CD14-positive monocyte (primary cell): ENCODE measurements at regions not wholly inside any gene's neighbourhood (a gene's known extent, or its start where the extent isn't known, plus 50 kb on each side); places are given as distances from the start of the nearest gene placed in this dataset.

Experiments
- DNase-seq, 3 donors: peaks; one replicate each; pipeline ENCODE4 v3.0.0-alpha.2; 2011 to 2022
- H2AFZ ChIP-seq: 2 replicates; pipeline ENCODE4 v1.6.0; 2012; ENCODE audit warnings: mild to moderate bottlenecking, low read depth, low read length, inconsistent platforms; ENCODE audit not compliant: insufficient read depth, poor library complexity, severe bottlenecking
- H3K27ac ChIP-seq, 2 donors: 1 replicate in 1 of 2; 2 replicates in 1 of 2; pipeline ENCODE4 v1.5.1; 2012 to 2013; ENCODE audit warnings: low read length in 2 of 2, control low read depth in 1 of 2, inconsistent platforms in 1 of 2, low read depth in 1 of 2, mild to moderate bottlenecking in 1 of 2
- H3K27me3 ChIP-seq, 2 donors: one replicate each; pipeline versions ENCODE4 v1.6.0 to v1.6.1; 2011 to 2013; ENCODE audit warnings: low read length in 2 of 2; ENCODE audit not compliant: control insufficient read depth in 2 of 2, insufficient read depth in 2 of 2
- H3K36me3 ChIP-seq, 2 donors: replicated peaks in 1 of 2; 1 replicate in 1 of 2; 2 replicates in 1 of 2; pipeline versions ENCODE4 v1.5.1 to v1.6.1; 2012 to 2013; ENCODE audit warnings: low read length in 2 of 2, control low read depth in 1 of 2, inconsistent platforms in 1 of 2, mild to moderate bottlenecking in 1 of 2; ENCODE audit not compliant: insufficient read depth in 2 of 2, control insufficient read depth in 1 of 2
- H3K4me1 ChIP-seq, 2 donors: 1 replicate in 1 of 2; 2 replicates in 1 of 2; pipeline versions ENCODE4 v1.5.1 to v1.6.1; 2012 to 2013; ENCODE audit warnings: low read length in 2 of 2, control low read depth in 1 of 2, inconsistent platforms in 1 of 2, mild to moderate bottlenecking in 1 of 2, moderate library complexity in 1 of 2; ENCODE audit not compliant: insufficient read depth in 2 of 2, control insufficient read depth in 1 of 2
- H3K4me2 ChIP-seq: replicated peaks from 2 replicates; pipeline ENCODE3; 2012; ENCODE audit warnings: low read length, moderate library complexity, mild to moderate bottlenecking; ENCODE audit not compliant: poor library complexity, severe bottlenecking; ENCODE audit errors: extremely low read depth
- H3K4me3 ChIP-seq, 3 experiments: fragments of 200-600 bp in 1 of 3; sonication (generic) in 1 of 3; replicated peaks in 1 of 3; 1 replicate in 2 of 3; 2 replicates in 1 of 3; pipeline ENCODE4 v1.5.1; 2011 to 2013; ENCODE audit warnings: low read length in 3 of 3, mild to moderate bottlenecking in 3 of 3, control low read depth in 2 of 3, low read depth in 2 of 3, inconsistent platforms in 1 of 3, moderate library complexity in 1 of 3
- H3K79me2 ChIP-seq: 2 replicates; pipeline ENCODE4 v1.6.0; 2012; ENCODE audit warnings: mild to moderate bottlenecking, control low read depth, inconsistent platforms, low read length, moderate library complexity; ENCODE audit not compliant: insufficient read depth
- H3K9ac ChIP-seq: 2 replicates; pipeline ENCODE4 v1.6.0; 2017; ENCODE audit warnings: low read length, mild to moderate bottlenecking; ENCODE audit not compliant: insufficient read depth, poor library complexity, severe bottlenecking
- H3K9me3 ChIP-seq, 2 donors: replicated peaks in 1 of 2; 1 replicate in 1 of 2; 2 replicates in 1 of 2; pipeline versions ENCODE4 v1.5.1 to v1.6.1; 2012 to 2013; ENCODE audit warnings: low read length in 2 of 2, control low read depth in 1 of 2; ENCODE audit not compliant: control insufficient read depth in 1 of 2, insufficient read depth in 1 of 2
- H4K20me1 ChIP-seq: 2 replicates; pipeline ENCODE4 v1.6.0; 2012; ENCODE audit warnings: mild to moderate bottlenecking, low read length, control low read depth, moderate library complexity; ENCODE audit not compliant: insufficient read depth
- H3K27ac Mint-ChIP-seq, 7 donors: one replicate each; pipeline ENCODE4 v1.8.0; 2020; ENCODE audit warnings: mild to moderate bottlenecking in 7 of 7, mixed read lengths in 7 of 7, moderate library complexity in 6 of 7, inconsistent platforms in 2 of 7
- H3K27me3 Mint-ChIP-seq, 3 donors: one replicate each; pipeline ENCODE4 v1.8.0; 2021 to 2022; ENCODE audit warnings: low read depth in 3 of 3, mild to moderate bottlenecking in 3 of 3, mixed read lengths in 3 of 3, moderate library complexity in 3 of 3, inconsistent platforms in 1 of 3
- H3K36me3 Mint-ChIP-seq, 2 donors: one replicate each; pipeline ENCODE4 v1.8.0; 2020; ENCODE audit warnings: mixed read lengths in 2 of 2, inconsistent platforms in 1 of 2, mild to moderate bottlenecking in 1 of 2
- H3K4me1 Mint-ChIP-seq: one replicate; pipeline ENCODE4 v1.8.0; 2020; ENCODE audit warnings: mild to moderate bottlenecking, mixed read lengths
- H3K4me3 Mint-ChIP-seq, 2 donors: one replicate each; pipeline ENCODE4 v1.8.0; 2020; ENCODE audit warnings: mild to moderate bottlenecking in 2 of 2, mixed read lengths in 2 of 2, moderate library complexity in 1 of 2
- H3K9me3 Mint-ChIP-seq, 7 donors: one replicate each; pipeline ENCODE4 v1.8.0; 2020 to 2022; ENCODE audit warnings: mixed read lengths in 7 of 7, mild to moderate bottlenecking in 6 of 7, moderate library complexity in 6 of 7, inconsistent platforms in 2 of 7
- CTCF ChIP-seq: fragments of 200-600 bp; IDR thresholded peaks from one replicate; pipeline ENCODE4 v1.8.0; 2022; ENCODE audit warnings: antibody characterized with exemption, mild to moderate bottlenecking
- WGBS: methylation state at CpG from one replicate; pipeline ENCODE4 v1.1.5; 2013; ENCODE audit warnings: missing lambda C conversion rate; ENCODE audit not compliant: insufficient coverage; 5-methylcytosine and 5-hydroxymethylcytosine counted together
- intact Hi-C, 2 donors: fragments of 100-400 bp; cut with micrococcal nuclease; formaldehyde crosslinking; loops; one replicate each; pipeline versions ENCODE4 v1.15.0 to v1.15.1; 2023

DNA sequence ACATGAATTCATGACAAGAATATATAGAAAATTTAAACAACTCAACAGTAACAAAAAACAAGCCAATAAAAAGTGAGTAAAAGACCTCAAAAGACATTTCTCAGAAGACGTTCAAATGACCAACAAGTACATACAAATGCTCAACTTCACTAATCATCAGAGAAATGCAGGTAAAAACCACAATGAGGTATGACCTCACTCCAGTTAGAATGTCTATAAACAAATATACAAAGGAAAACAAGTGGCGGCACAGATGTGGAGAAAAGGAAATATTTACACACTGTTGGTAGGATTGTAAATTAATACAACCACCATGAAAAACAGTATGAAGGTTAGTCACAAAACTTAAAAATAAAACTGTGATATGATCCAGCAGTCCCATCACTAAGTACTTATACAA is 1033.1 kb downstream of the RAPGEF2 start:
- no peaks in the 10 kb centered on the region for H3K27me3 ChIP-seq
- H3K36me3 Mint-ChIP-seq, result no peaks in the 10 kb centered on the region
- no peaks in the 10 kb centered on the region for H3K79me2 ChIP-seq
- H3K4me3 Mint-ChIP-seq, result no peak overlapping the region
- H3K4me3 ChIP-seq, result no peak overlapping the region
- H4K20me1 ChIP-seq, result no peaks in the 10 kb centered on the region
- WGBS, result no CpG with 5 or more reads among the region's 2 CpGs
- H3K27me3 Mint-ChIP-seq, result peaks cover 0 to 2% (median 0%) of the 10 kb centered on the region in 3 donors
- peaks cover 1 to 15% (median 8%) of the 10 kb centered on the region in 7 donors for H3K9me3 Mint-ChIP-seq
- no peak for DNase-seq
- H3K9ac ChIP-seq, result no peak overlapping the region
- no peaks in the 10 kb centered on the region for H3K36me3 ChIP-seq
- intact Hi-C loops, result no loop called here
- no peaks in the 10 kb centered on the region for H3K4me1 Mint-ChIP-seq
- H3K4me1 ChIP-seq, result no peaks in the 10 kb centered on the region
- no peak overlapping the region for H3K27ac ChIP-seq
- no peak overlapping the region for H3K4me2 ChIP-seq
- TF ChIP-seq CTCF, result no peak
- H2AFZ ChIP-seq, result no peak overlapping the region
- peaks cover 0 to 6% of the 10 kb centered on the region in 2 donors for H3K9me3 ChIP-seq
- no peak overlapping the region for H3K27ac Mint-ChIP-seq

- TF ChIP-seq CTCF, result no peak
- H3K36me3 ChIP-seq, result no peaks in the 10 kb centered on the region
- Mint-ChIP-seq H3K27ac (no peak overlapping the region), H3K36me3 (no peaks in the 10 kb centered on the region), H3K9me3 (peaks cover 0 to 7% (median 1%) of the 10 kb centered on the region in 7 donors), H3K27me3 (peaks cover 0 to 2% (median 0%) of the 10 kb centered on the region in 3 donors), H3K4me1 (no peaks in the 10 kb centered on the region), H3K4me3 (no peak overlapping the region)
- no peak overlapping the region for H3K27ac ChIP-seq
- no peaks in the 10 kb centered on the region for H3K27me3 ChIP-seq
- H3K79me2 ChIP-seq, result no peaks in the 10 kb centered on the region
- no peaks in the 10 kb centered on the region for H3K9me3 ChIP-seq
- no peaks in the 10 kb centered on the region for H4K20me1 ChIP-seq
- no peak overlapping the region for H2AFZ ChIP-seq
- intact Hi-C loops, result no loop called here
- H3K4me3 ChIP-seq, result no peak overlapping the region
- DNase-seq, result no peak
- H3K9ac ChIP-seq, result no peak overlapping the region
- no peaks in the 10 kb centered on the region for H3K4me1 ChIP-seq
- H3K4me2 ChIP-seq, result no peak overlapping the region
These were observed 1038.3 kb downstream of the RAPGEF2 start for GRCh38 chr4:160141206-160141605.
